Activated naive CD4-positive, alpha-beta T cell treated with anti-CD3 and anti-CD28 coated beads, Interleukin-2, amount 10 ng/mL, durations not matched to agents 7 days and 5 days (primary cell): ENCODE measurements at regions not wholly inside any gene's neighbourhood (a gene's known extent, or its start where the extent isn't known, plus 50 kb on each side); places are given as distances from the start of the nearest gene placed in this dataset.

Source experiments
- CTCF ChIA-PET: fragments of 350-600 bp; sonication (Branson Sonifier 250); formaldehyde crosslinking; loops from one replicate; lab custom pipeline; 2021; ENCODE audit warnings: antibody characterized with exemption; lab: Charles Lee
- DNase-seq: peaks from one replicate; pipeline ENCODE4 v3.0.0-alpha.2; 2020
- H3K27ac Mint-ChIP-seq: one replicate; pipeline ENCODE4 v1.8.0; 2021; ENCODE audit warnings: mild to moderate bottlenecking, moderate library complexity, mixed read lengths
- H3K27me3 Mint-ChIP-seq: one replicate; pipeline ENCODE4 v1.8.0; 2021; ENCODE audit warnings: mild to moderate bottlenecking, mixed read lengths
- H3K36me3 Mint-ChIP-seq: one replicate; pipeline ENCODE4 v1.8.0; 2021; ENCODE audit warnings: mixed read lengths
- H3K4me1 Mint-ChIP-seq: one replicate; pipeline ENCODE4 v1.8.0; 2021; ENCODE audit warnings: mixed read lengths
- H3K4me3 Mint-ChIP-seq: one replicate; pipeline ENCODE4 v1.8.0; 2021; ENCODE audit warnings: mild to moderate bottlenecking, moderate library complexity, mixed read lengths
- H3K9me3 Mint-ChIP-seq: one replicate; pipeline ENCODE4 v1.8.0; 2021; ENCODE audit warnings: mixed read lengths

GRCh38 chr1:36590264-36590663 lies 107.6 kb upstream of the CSF3R start:
- no peak for DNase-seq
- no peaks in the 10 kb centered on the region for H3K9me3 Mint-ChIP-seq
- H3K27ac Mint-ChIP-seq = no peak overlapping the region
- H3K27me3 Mint-ChIP-seq = peaks cover 85% of the 10 kb centered on the region
- no peaks in the 10 kb centered on the region for H3K36me3 Mint-ChIP-seq
- H3K4me3 Mint-ChIP-seq = no peak overlapping the region
- CTCF ChIA-PET = interaction anchor here (1.0 to 1.1 kb wide), 2 partner anchors 15 to 19 kb away, joined by 3 read pairs; no protein-coding TSS in a partner anchor
- no peaks in the 10 kb centered on the region for H3K4me1 Mint-ChIP-seq

GRCh38 chr1:36588972-36589371 lies 106.3 kb upstream of the CSF3R start:
- no peaks in the 10 kb centered on the region for H3K36me3 Mint-ChIP-seq
- CTCF ChIA-PET = interaction anchor here (1.0 to 1.1 kb wide), 2 partner anchors 13 to 14 kb away, joined by 3 read pairs; no protein-coding TSS in a partner anchor

GRCh38 chr1:36585569-36586548 lies 103.1 kb upstream of the CSF3R start:
- no peak overlapping the region for H3K4me3 Mint-ChIP-seq
- no peak overlapping the region for H3K27ac Mint-ChIP-seq
- H3K4me1 Mint-ChIP-seq = no peaks in the 10 kb centered on the region
- CTCF ChIA-PET = no interaction called here
- no peaks in the 10 kb centered on the region for H3K36me3 Mint-ChIP-seq
- H3K9me3 Mint-ChIP-seq = no peaks in the 10 kb centered on the region
- no peak for DNase-seq
- peaks cover 84% of the 10 kb centered on the region for H3K27me3 Mint-ChIP-seq

More at GRCh38 chr1:36588972-36589371, 106.3 kb upstream of the CSF3R start:
- Mint-ChIP-seq H3K27me3 (peaks cover 87% of the 10 kb centered on the region), H3K9me3 (no peaks in the 10 kb centered on the region), H3K27ac (no peak overlapping the region), H3K4me1 (no peaks in the 10 kb centered on the region), H3K4me3 (no peak overlapping the region)
- no peak for DNase-seq

GRCh38 chr1:36584874-36585453 lies 102.3 kb upstream of the CSF3R start:
- CTCF ChIA-PET = no interaction called here
- Mint-ChIP-seq H3K9me3 (no peaks in the 10 kb centered on the region), H3K36me3 (no peaks in the 10 kb centered on the region), H3K27me3 (peaks cover 83% of the 10 kb centered on the region), H3K27ac (no peak overlapping the region), H3K4me1 (no peaks in the 10 kb centered on the region), H3K4me3 (no peak overlapping the region)
- DNase-seq = no peak

- no peaks in the 10 kb centered on the region for H3K4me1 Mint-ChIP-seq
- CTCF ChIA-PET = no interaction called here
- H3K27me3 Mint-ChIP-seq = peaks cover 76% of the 10 kb centered on the region
- no peak overlapping the region for H3K27ac Mint-ChIP-seq
- DNase-seq = no peak
- no peaks in the 10 kb centered on the region for H3K9me3 Mint-ChIP-seq
- H3K4me3 Mint-ChIP-seq = no peak overlapping the region
- H3K36me3 Mint-ChIP-seq = no peaks in the 10 kb centered on the region
Observed at GRCh38 chr1:36583980-36584782, 101.5 kb upstream of the CSF3R start.

GRCh38 chr1:36583080-36583479 lies 100.4 kb upstream of the CSF3R start:
- H3K9me3 Mint-ChIP-seq = no peaks in the 10 kb centered on the region
- H3K36me3 Mint-ChIP-seq = no peaks in the 10 kb centered on the region
- no peak for DNase-seq
- CTCF ChIA-PET = no interaction called here
- H3K4me3 Mint-ChIP-seq = no peak overlapping the region
- H3K27me3 Mint-ChIP-seq = peaks cover 65% of the 10 kb centered on the region
- no peaks in the 10 kb centered on the region for H3K4me1 Mint-ChIP-seq
- no peak overlapping the region for H3K27ac Mint-ChIP-seq

- DNase-seq = no peak
- Mint-ChIP-seq H3K4me3 (no peak overlapping the region), H3K36me3 (no peaks in the 10 kb centered on the region), H3K27me3 (peaks cover 59% of the 10 kb centered on the region), H3K9me3 (no peaks in the 10 kb centered on the region), H3K27ac (no peak overlapping the region), H3K4me1 (no peaks in the 10 kb centered on the region)
- CTCF ChIA-PET = interaction anchor here (1.6 kb wide), 1 partner anchor 11 kb away, joined by 4 read pairs; no protein-coding TSS in a partner anchor
Observed at GRCh38 chr1:36582066-36582755, 99.5 kb upstream of the CSF3R start.

- no peaks in the 10 kb centered on the region for H3K9me3 Mint-ChIP-seq
- no peaks in the 10 kb centered on the region for H3K4me1 Mint-ChIP-seq
- peaks cover 51% of the 10 kb centered on the region for H3K27me3 Mint-ChIP-seq
- no peak for DNase-seq
- no peak overlapping the region for H3K27ac Mint-ChIP-seq
- H3K4me3 Mint-ChIP-seq = no peak overlapping the region
- CTCF ChIA-PET = interaction anchor here (1.6 kb wide), 1 partner anchor 9 kb away, joined by 4 read pairs; no protein-coding TSS in a partner anchor
- H3K36me3 Mint-ChIP-seq = no peaks in the 10 kb centered on the region
Observed at GRCh38 chr1:36580524-36580923, 97.8 kb upstream of the CSF3R start.

- H3K4me1 Mint-ChIP-seq = no peaks in the 10 kb centered on the region
- peaks cover 49% of the 10 kb centered on the region for H3K27me3 Mint-ChIP-seq
- CTCF ChIA-PET = interaction anchor here (0.5 kb wide), 1 partner anchor 584 kb away, joined by 3 read pairs; no protein-coding TSS in a partner anchor
- no peak for DNase-seq
- no peak overlapping the region for H3K4me3 Mint-ChIP-seq
- H3K9me3 Mint-ChIP-seq = no peaks in the 10 kb centered on the region
- no peaks in the 10 kb centered on the region for H3K36me3 Mint-ChIP-seq
- H3K27ac Mint-ChIP-seq = no peak overlapping the region
Observed at GRCh38 chr1:36579039-36579438, 96.3 kb upstream of the CSF3R start.

GRCh38 chr1:36576551-36577110 lies 93.9 kb upstream of the CSF3R start:
- H3K9me3 Mint-ChIP-seq = no peaks in the 10 kb centered on the region
- no peak overlapping the region for H3K4me3 Mint-ChIP-seq
- peaks cover 48% of the 10 kb centered on the region for H3K27me3 Mint-ChIP-seq
- CTCF ChIA-PET = interaction anchor here (0.6 to 1.8 kb wide), 9 partner anchors 12 to 858 kb away, joined by 3 to 10 read pairs (median 3); no protein-coding TSS in a partner anchor
- no peaks in the 10 kb centered on the region for H3K4me1 Mint-ChIP-seq
- no peaks in the 10 kb centered on the region for H3K36me3 Mint-ChIP-seq
- no peak for DNase-seq
- no peak overlapping the region for H3K27ac Mint-ChIP-seq

GRCh38 chr1:36576118-36576517 lies 93.4 kb upstream of the CSF3R start:
- peak; percentile 63 for DNase-seq
- H3K27ac Mint-ChIP-seq = no peak overlapping the region
- CTCF ChIA-PET = interaction anchor here (0.6 to 1.8 kb wide), 9 partner anchors 11 to 859 kb away, joined by 3 to 10 read pairs (median 3); no protein-coding TSS in a partner anchor
- H3K36me3 Mint-ChIP-seq = no peaks in the 10 kb centered on the region
- peaks cover 43% of the 10 kb centered on the region for H3K27me3 Mint-ChIP-seq
- H3K4me3 Mint-ChIP-seq = no peak overlapping the region
- H3K9me3 Mint-ChIP-seq = no peaks in the 10 kb centered on the region
- H3K4me1 Mint-ChIP-seq = no peaks in the 10 kb centered on the region

- no peaks in the 10 kb centered on the region for H3K36me3 Mint-ChIP-seq
- CTCF ChIA-PET = interaction anchor here (1.3 kb wide), 1 partner anchor 17 kb away, joined by 3 read pairs; no protein-coding TSS in a partner anchor
- H3K27me3 Mint-ChIP-seq = peaks cover 34% of the 10 kb centered on the region
- H3K4me3 Mint-ChIP-seq = no peak overlapping the region
- no peak for DNase-seq
- H3K9me3 Mint-ChIP-seq = no peaks in the 10 kb centered on the region
- no peak overlapping the region for H3K27ac Mint-ChIP-seq
- no peaks in the 10 kb centered on the region for H3K4me1 Mint-ChIP-seq
Observed at GRCh38 chr1:36573445-36573844, 90.7 kb upstream of the CSF3R start.

GRCh38 chr1:36572906-36573305 lies 90.2 kb upstream of the CSF3R start:
- H3K4me1 Mint-ChIP-seq = no peaks in the 10 kb centered on the region
- DNase-seq = no peak
- no peaks in the 10 kb centered on the region for H3K36me3 Mint-ChIP-seq
- H3K27ac Mint-ChIP-seq = no peak overlapping the region
- H3K4me3 Mint-ChIP-seq = no peak overlapping the region
- no peaks in the 10 kb centered on the region for H3K9me3 Mint-ChIP-seq
- CTCF ChIA-PET = interaction anchor here (0.6 kb wide), 1 partner anchor 56 kb away, joined by 3 read pairs; no protein-coding TSS in a partner anchor
- H3K27me3 Mint-ChIP-seq = peaks cover 34% of the 10 kb centered on the region
